Endothelial cell of umbilical vein (primary cell): ENCODE measurements at regions not wholly inside any gene's neighbourhood (a gene's known extent, or its start where the extent isn't known, plus 50 kb on each side); places are given as distances from the start of the nearest gene placed in this dataset.

ENCODE experiments used
- BruUV-seq: library from RNA; stranded (reverse); fragments of 400-500 nt; replicated peaks from 2 replicates; lab custom pipeline; 2021; lab: Mats Ljungman, UMichigan
- CTCF ChIA-PET: fragments of 300-600, 350-600 bp; sonication (Branson Sonifier 250); formaldehyde crosslinking; loops from one replicate; lab custom pipeline; 2021; ENCODE audit warnings: antibody characterized with exemption, inconsistent platforms; lab: Charles Lee
- POLR2A ChIA-PET: fragments of 300-600, 350-600 bp; sonication (Branson Sonifier 250); formaldehyde crosslinking; loops from one replicate; lab custom pipeline; 2021; ENCODE audit warnings: antibody characterized with exemption, inconsistent platforms; lab: Charles Lee
- DNase-seq: peaks from one replicate; pipeline ENCODE4 v3.0.0-alpha.2; 2011; ENCODE audit warnings: low read depth, low spot score
- FAIRE-seq: peaks from 2 replicates; lab custom pipeline; 2011; peaks lifted over from hg19 to GRCh38; lab: Jason Lieb, UNC
- H2AFZ ChIP-seq: 2 replicates; pipeline ENCODE4 v1.6.0; 2012; ENCODE audit warnings: low read depth, low read length, control low read depth, inconsistent platforms
- H3K27ac ChIP-seq: 2 replicates; pipeline ENCODE4 v1.5.1; 2011; ENCODE audit warnings: low read depth, mild to moderate bottlenecking, control low read depth, low read length, moderate library complexity; ENCODE audit not compliant: insufficient read depth
- H3K27me3 ChIP-seq, 2 experiments: 2 replicates each; pipeline versions ENCODE4 v1.6.0 to v1.6.1; 2011; ENCODE audit warnings: low read length in 2 of 2, mixed read lengths in 1 of 2; ENCODE audit not compliant: control insufficient read depth in 2 of 2, insufficient read depth in 2 of 2
- H3K36me3 ChIP-seq, 2 experiments: 2 replicates in 1 of 2; 3 replicates in 1 of 2; pipeline ENCODE4 v1.5.1; 2011; ENCODE audit warnings: low read length in 2 of 2, mild to moderate bottlenecking in 1 of 2, moderate library complexity in 1 of 2; ENCODE audit not compliant: control insufficient read depth in 2 of 2, insufficient read depth in 2 of 2; ENCODE audit errors: extremely low read depth in 1 of 2
- H3K4me1 ChIP-seq: 3 replicates; pipeline ENCODE4 v1.5.1; 2011; ENCODE audit warnings: mild to moderate bottlenecking, low read length; ENCODE audit not compliant: control insufficient read depth, insufficient read depth; ENCODE audit errors: extremely low read depth
- H3K4me2 ChIP-seq: 2 replicates; pipeline ENCODE4 v1.6.1; 2011; ENCODE audit warnings: low read length, control low read depth, mixed read lengths; ENCODE audit not compliant: insufficient read depth
- H3K4me3 ChIP-seq, 3 experiments: fragments of 200-600 bp in 1 of 3; sonication (generic), shearing (Covaris generic) in 1 of 3; replicated peaks in 1 of 3; 2 replicates each; pipeline ENCODE4 v1.5.1; 2011 to 2016; ENCODE audit warnings: control low read depth in 3 of 3, low read length in 3 of 3, mild to moderate bottlenecking in 2 of 3, inconsistent platforms in 1 of 3, low read depth in 1 of 3, moderate library complexity in 1 of 3; ENCODE audit not compliant: insufficient read depth in 1 of 3
- H3K79me2 ChIP-seq: 2 replicates; pipeline ENCODE4 v1.6.0; 2012; ENCODE audit warnings: low read length, inconsistent platforms; ENCODE audit not compliant: control insufficient read depth, insufficient read depth
- H3K9ac ChIP-seq: replicated peaks from 2 replicates; pipeline ENCODE3; 2011; ENCODE audit warnings: low read length, control low read depth; ENCODE audit not compliant: insufficient read depth; ENCODE audit errors: extremely low read depth
- H3K9me1 ChIP-seq: replicated peaks from 3 replicates; pipeline ENCODE4 v1.6.0; 2011; ENCODE audit warnings: mild to moderate bottlenecking, low read length; ENCODE audit not compliant: control insufficient read depth, insufficient read depth; ENCODE audit errors: extremely low read depth
- H3K9me3 ChIP-seq: replicated peaks from 2 replicates; pipeline ENCODE4 v1.5.1; 2012; ENCODE audit warnings: low read length, inconsistent platforms; ENCODE audit not compliant: control insufficient read depth, insufficient read depth
- H4K20me1 ChIP-seq: replicated peaks from 2 replicates; pipeline ENCODE3; 2011; ENCODE audit warnings: mild to moderate bottlenecking, low read length; ENCODE audit not compliant: control insufficient read depth, insufficient read depth; ENCODE audit errors: extremely low read depth
- CTCF ChIP-seq, 2 donors: IDR thresholded peaks; 1 replicate in 1 of 2; 2 replicates in 1 of 2; pipeline ENCODE4 v1.5.1; 2011; ENCODE audit warnings: low read length in 2 of 2, mild to moderate bottlenecking in 2 of 2, moderate library complexity in 2 of 2, control low read depth in 1 of 2, inconsistent platforms in 1 of 2, low read depth in 1 of 2; ENCODE audit not compliant: insufficient read depth in 1 of 2; ENCODE audit errors: extremely low read depth in 1 of 2
- EZH2 ChIP-seq: IDR thresholded peaks from 2 replicates; pipeline ENCODE4 v1.6.1; 2012; ENCODE audit warnings: borderline replicate concordance, low read depth, mild to moderate bottlenecking, moderate library complexity, low read length, inconsistent platforms; ENCODE audit not compliant: severe bottlenecking
- GATA2 ChIP-seq: IDR thresholded peaks from 2 replicates; pipeline ENCODE4 v1.7.0; 2011; ENCODE audit warnings: low read depth, mild to moderate bottlenecking, moderate library complexity, mixed read lengths, low read length; ENCODE audit not compliant: insufficient read length, insufficient read depth
- JUN ChIP-seq: IDR thresholded peaks from 2 replicates; pipeline ENCODE4 v1.6.1; 2011; ENCODE audit warnings: borderline replicate concordance, low read depth; ENCODE audit not compliant: insufficient read length, insufficient read depth
- dilution Hi-C: fragments of 300-500 bp; cut with MboI; formaldehyde crosslinking; loops from one replicate; pipeline ENCODE4 v1.15.0; 2019; ENCODE audit warnings: low sequenced_read_pairs; ENCODE audit not compliant: extremely low pct_ligation_motif_present
- intact Hi-C: fragments of 100-400 bp; cut with micrococcal nuclease; formaldehyde crosslinking; loops from one replicate; pipeline ENCODE4 v1.10.0; 2022

- no peak overlapping the region for H3K9ac ChIP-seq
These were observed 159.6 kb upstream of the ZNF536 start for GRCh38 chr19:30212574-30212973.

GRCh38 chr19:30214651-30215051 lies 157.5 kb upstream of the ZNF536 start:
- no peaks in the 10 kb centered on the region for H3K9me3 ChIP-seq
- H3K36me3 ChIP-seq, result no peaks in the 10 kb centered on the region
- TF ChIP-seq GATA2 (no peak), JUN (no peak)
- ChIA-PET CTCF (no interaction called here), POLR2A (no interaction called here)
- intact Hi-C loops (no loop called here), dilution Hi-C loops (no loop called here)
- H3K4me1 ChIP-seq, result no peaks in the 10 kb centered on the region
- H4K20me1 ChIP-seq, result no peaks in the 10 kb centered on the region
- H3K27ac ChIP-seq, result no peak overlapping the region
- no peaks in the 10 kb centered on the region for H3K79me2 ChIP-seq
- H3K9ac ChIP-seq, result no peak overlapping the region
- BruUV-seq, result no TSS peak
- H2AFZ ChIP-seq, result no peak overlapping the region
- H3K4me3 ChIP-seq, result no peak overlapping the region
- H3K27me3 ChIP-seq, result no peaks in the 10 kb centered on the region
- H3K4me2 ChIP-seq, result no peak overlapping the region
- FAIRE-seq (no peak), DNase-seq (no peak)
- no peaks in the 10 kb centered on the region for H3K9me1 ChIP-seq

More at GRCh38 chr19:30212574-30212973, 159.6 kb upstream of the ZNF536 start:
- CTCF ChIA-PET, result no interaction called here
- no peaks in the 10 kb centered on the region for H3K9me3 ChIP-seq
- H4K20me1 ChIP-seq, result no peaks in the 10 kb centered on the region
- POLR2A ChIA-PET, result no interaction called here
- intact Hi-C loops, result no loop called here
- FAIRE-seq (no peak), DNase-seq (no peak)
- H2AFZ ChIP-seq, result no peak overlapping the region
- no peaks in the 10 kb centered on the region for H3K4me1 ChIP-seq
- no peak overlapping the region for H3K27ac ChIP-seq
- no peak for TF ChIP-seq EZH2
- no peak for TF ChIP-seq CTCF (IDR thresholded peaks at IDR 0.05; ENCODE audit: extremely low read depth in 1 of 2, insufficient read depth in 1 of 2, low read depth in 1 of 2, low read length in 2 of 2)
- H3K9me1 ChIP-seq, result no peaks in the 10 kb centered on the region
- dilution Hi-C loops, result no loop called here
- H3K27me3 ChIP-seq, result no peaks in the 10 kb centered on the region
- no peak overlapping the region for H3K4me3 ChIP-seq
- no peak overlapping the region for H3K4me2 ChIP-seq
- H3K36me3 ChIP-seq, result no peaks in the 10 kb centered on the region
- no TSS peak for BruUV-seq
- no peaks in the 10 kb centered on the region for H3K79me2 ChIP-seq
